CD8-positive, alpha-beta memory T cell (primary cell): ENCODE measurements at regions not wholly inside any gene's neighbourhood (a gene's known extent, or its start where the extent isn't known, plus 50 kb on each side); places are given as distances from the start of the nearest gene placed in this dataset.

Experiments used
- CTCF ChIA-PET: fragments of 350-600 bp; sonication (Branson Sonifier 250); formaldehyde crosslinking; loops from one replicate; lab custom pipeline; 2021; ENCODE audit warnings: antibody characterized with exemption; lab: Charles Lee
- POLR2A ChIA-PET: fragments of 350-600 bp; sonication (Branson Sonifier 250); formaldehyde crosslinking; loops from one replicate; lab custom pipeline; 2021; ENCODE audit warnings: antibody characterized with exemption; lab: Charles Lee
- DNase-seq, 5 donors: peaks; one replicate each; pipeline versions ENCODE4 v3.0.0 to v3.0.0-alpha.2; 2020 to 2022; ENCODE audit warnings: mixed read lengths in 1 of 5
- H3K27ac ChIP-seq: one replicate; pipeline ENCODE4 v1.7.0; 2013; ENCODE audit warnings: low read depth, mild to moderate bottlenecking, low read length, moderate library complexity
- H3K27me3 ChIP-seq: 2 replicates; pipeline ENCODE4 v1.7.0; 2013; ENCODE audit warnings: low read length, mild to moderate bottlenecking; ENCODE audit not compliant: insufficient read depth, poor library complexity, severe bottlenecking
- H3K36me3 ChIP-seq: 2 replicates; pipeline ENCODE4 v1.7.0; 2013; ENCODE audit warnings: mild to moderate bottlenecking, low read length, moderate library complexity; ENCODE audit not compliant: insufficient read depth
- H3K4me1 ChIP-seq: 2 replicates; pipeline ENCODE4 v1.7.0; 2013; ENCODE audit warnings: mild to moderate bottlenecking, low read length, moderate library complexity; ENCODE audit not compliant: insufficient read depth
- H3K4me3 ChIP-seq: 2 replicates; pipeline ENCODE4 v1.7.0; 2013; ENCODE audit warnings: mild to moderate bottlenecking, low read length
- H3K9me3 ChIP-seq: 2 replicates; pipeline ENCODE4 v1.7.0; 2013; ENCODE audit warnings: mild to moderate bottlenecking, low read length
- H3K27ac Mint-ChIP-seq, 8 donors: one replicate each; pipeline ENCODE4 v1.8.0; 2020 to 2021; ENCODE audit warnings: mixed read lengths in 8 of 8, mild to moderate bottlenecking in 6 of 8, inconsistent platforms in 3 of 8, moderate library complexity in 3 of 8
- H3K27me3 Mint-ChIP-seq, 2 donors: one replicate each; pipeline ENCODE4 v1.8.0; 2020 to 2021; ENCODE audit warnings: mixed read lengths in 2 of 2, mild to moderate bottlenecking in 1 of 2, moderate library complexity in 1 of 2
- H3K36me3 Mint-ChIP-seq, 3 donors: one replicate each; pipeline ENCODE4 v1.8.0; 2020 to 2021; ENCODE audit warnings: mixed read lengths in 3 of 3, inconsistent platforms in 1 of 3, mild to moderate bottlenecking in 1 of 3
- H3K4me1 Mint-ChIP-seq, 3 donors: one replicate each; pipeline ENCODE4 v1.8.0; 2020 to 2021; ENCODE audit warnings: mixed read lengths in 3 of 3, inconsistent platforms in 1 of 3, mild to moderate bottlenecking in 1 of 3
- H3K4me3 Mint-ChIP-seq, 7 donors: one replicate each; pipeline ENCODE4 v1.8.0; 2020 to 2021; ENCODE audit warnings: mixed read lengths in 7 of 7, mild to moderate bottlenecking in 6 of 7, moderate library complexity in 4 of 7, inconsistent platforms in 2 of 7
- H3K9me3 Mint-ChIP-seq, 5 donors: one replicate each; pipeline ENCODE4 v1.8.0; 2020 to 2022; ENCODE audit warnings: mixed read lengths in 5 of 5, mild to moderate bottlenecking in 3 of 5, moderate library complexity in 2 of 5, inconsistent platforms in 1 of 5

DNA sequence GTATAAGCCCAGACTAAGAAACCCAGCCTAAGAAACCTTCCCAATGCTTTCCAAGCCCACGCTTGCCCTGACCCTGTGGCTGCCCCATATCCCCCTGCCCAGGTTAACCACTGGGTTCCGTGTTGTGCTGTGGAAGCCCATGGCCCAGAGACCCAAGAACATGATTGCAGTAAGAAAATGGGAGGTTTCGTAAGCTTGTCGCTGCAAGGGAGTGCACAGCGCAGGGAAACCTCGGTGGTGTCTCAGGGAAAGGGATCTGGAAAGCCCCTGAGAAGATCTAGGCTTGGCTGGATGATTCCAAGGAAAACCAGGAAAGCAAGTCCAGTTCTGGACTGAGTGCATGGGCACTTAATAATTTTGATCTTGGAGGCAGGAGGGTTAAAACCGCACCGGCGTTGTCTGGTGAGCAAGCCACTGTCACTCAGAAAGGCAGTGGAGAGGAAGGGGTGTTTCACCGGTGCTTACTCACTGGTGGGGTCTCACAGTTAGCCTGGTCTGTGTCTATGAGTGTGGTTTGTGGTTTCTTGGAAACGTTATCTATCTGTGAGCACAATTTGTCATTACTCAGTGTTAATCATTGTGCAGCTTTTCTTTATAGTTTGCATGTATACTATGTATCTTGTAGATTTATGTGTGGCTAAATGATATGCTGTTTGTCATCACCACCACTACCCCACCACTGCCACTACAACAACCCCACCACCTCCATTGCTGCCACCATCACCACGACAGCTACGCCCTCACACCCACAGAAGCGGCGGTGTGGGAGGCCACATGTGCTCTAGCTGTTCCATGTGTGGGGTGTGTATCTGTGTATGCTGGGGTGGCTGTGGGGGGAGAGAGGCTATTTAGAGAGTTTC lies 53.3 kb upstream of the PRDM11 start:
- peak in 4 of 5 donors; percentile 18 to 72 (median 42) for DNase-seq

GRCh38 chr11:45093761-45094455 lies 52.5 kb upstream of the PRDM11 start:
- Mint-ChIP-seq H3K36me3 (no peaks in the 10 kb centered on the region), H3K27ac (peak overlapping the region; percentile 22 to 83 (median 68)), H3K9me3 (no peaks in the 10 kb centered on the region), H3K4me1 (peaks cover 45 to 51% (median 48%) of the 10 kb centered on the region in 3 donors), H3K27me3 (peaks cover 0 to 5% of the 10 kb centered on the region in 2 donors), H3K4me3 (peak overlapping the region in 6 of 7 donors; percentile 37 to 73 (median 49))
- Histone ChIP-seq H3K9me3 (no peaks in the 10 kb centered on the region), H3K4me1 (peaks cover 37% of the 10 kb centered on the region), H3K36me3 (no peaks in the 10 kb centered on the region), H3K27ac (no peak overlapping the region), H3K27me3 (no peaks in the 10 kb centered on the region), H3K4me3 (no peak overlapping the region)
- DNase-seq = no peak
- ChIA-PET POLR2A (interaction anchor here (0.8 kb wide), 1 partner anchor 9 kb away, joined by 3 read pairs; no protein-coding TSS in a partner anchor), CTCF (interaction anchor here (1.4 to 5.5 kb wide), 3 partner anchors 10 to 158 kb away, joined by 4 to 44 read pairs (median 5); no protein-coding TSS in a partner anchor)

More for the DNA sequence above, 53.3 kb upstream of the PRDM11 start:
- Histone ChIP-seq H3K4me3 (no peak overlapping the region), H3K9me3 (no peaks in the 10 kb centered on the region), H3K27ac (no peak overlapping the region), H3K4me1 (peaks cover 37% of the 10 kb centered on the region), H3K27me3 (no peaks in the 10 kb centered on the region), H3K36me3 (no peaks in the 10 kb centered on the region)
- POLR2A ChIA-PET = no interaction called here
- H3K4me3 Mint-ChIP-seq = peak overlapping the region in 6 of 7 donors; percentile 37 to 73 (median 49)
- peak overlapping the region; percentile 22 to 94 (median 68) for H3K27ac Mint-ChIP-seq
- no peaks in the 10 kb centered on the region for H3K36me3 Mint-ChIP-seq
- H3K4me1 Mint-ChIP-seq = peaks cover 44 to 48% (median 48%) of the 10 kb centered on the region in 3 donors
- H3K27me3 Mint-ChIP-seq = no peaks in the 10 kb centered on the region
- no peaks in the 10 kb centered on the region for H3K9me3 Mint-ChIP-seq
- CTCF ChIA-PET = interaction anchor here (1.3 to 5.5 kb wide), 4 partner anchors 11 to 157 kb away, joined by 3 to 44 read pairs (median 4); no protein-coding TSS in a partner anchor

- no peaks in the 10 kb centered on the region for H3K36me3 ChIP-seq
- Mint-ChIP-seq H3K27me3 (peaks cover 0 to 5% of the 10 kb centered on the region in 2 donors), H3K27ac (peak overlapping the region in 2 of 8 donors; percentile 18 to 57), H3K4me3 (peak overlapping the region in 1 of 7 donors; percentile 22), H3K36me3 (no peaks in the 10 kb centered on the region), H3K4me1 (peaks cover 40 to 42% (median 40%) of the 10 kb centered on the region in 3 donors), H3K9me3 (no peaks in the 10 kb centered on the region)
- CTCF ChIA-PET = interaction anchor here (5.5 to 18.3 kb wide), 2 partner anchors 9 to 158 kb away, joined by 44 to 1027 read pairs; no protein-coding TSS in a partner anchor
- no peaks in the 10 kb centered on the region for H3K27me3 ChIP-seq
- peaks cover 35% of the 10 kb centered on the region for H3K4me1 ChIP-seq
- no peaks in the 10 kb centered on the region for H3K9me3 ChIP-seq
- no peak overlapping the region for H3K4me3 ChIP-seq
- DNase-seq = no peak
- POLR2A ChIA-PET = no interaction called here
- no peak overlapping the region for H3K27ac ChIP-seq
These were observed 51.3 kb upstream of the PRDM11 start for GRCh38 chr11:45094958-45095690.

DNA sequence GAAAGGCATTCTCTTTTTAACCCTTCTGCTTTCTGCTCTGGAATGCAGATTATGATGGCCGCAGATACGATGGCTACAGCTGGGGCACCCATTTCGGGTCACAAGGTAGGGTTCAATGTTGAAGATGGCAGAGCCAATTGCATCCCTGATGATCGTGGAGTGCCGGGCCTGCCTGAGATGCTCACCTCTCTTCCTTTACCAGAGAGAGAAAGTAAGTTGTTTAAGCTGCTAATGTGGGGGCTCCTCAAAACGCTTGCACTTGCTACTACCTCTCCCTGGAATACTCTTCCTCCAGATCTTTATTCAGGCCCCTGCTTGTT lies 50.8 kb upstream of the PRDM11 start:
- CTCF ChIA-PET = interaction anchor here (5.5 to 18.3 kb wide), 2 partner anchors 8 to 159 kb away, joined by 44 to 1027 read pairs; no protein-coding TSS in a partner anchor
- no peaks in the 10 kb centered on the region for H3K9me3 ChIP-seq
- H3K9me3 Mint-ChIP-seq = no peaks in the 10 kb centered on the region

GRCh38 chr11:45096636-45097035 lies 49.8 kb upstream of the PRDM11 start:
- peak overlapping the region in 1 of 8 donors; percentile 87 for H3K27ac Mint-ChIP-seq
- no peaks in the 10 kb centered on the region for H3K36me3 Mint-ChIP-seq
- POLR2A ChIA-PET = no interaction called here
- H3K36me3 ChIP-seq = no peaks in the 10 kb centered on the region
- CTCF ChIA-PET = interaction anchor here (0.6 to 18.3 kb wide), 7 partner anchors 7 to 531 kb away, joined by 3 to 1027 read pairs (median 5); partner anchors contain the start of gene CD82
- H3K4me3 Mint-ChIP-seq = no peak overlapping the region
- no peak for DNase-seq
- H3K27ac ChIP-seq = no peak overlapping the region
- H3K9me3 Mint-ChIP-seq = no peaks in the 10 kb centered on the region
- H3K4me3 ChIP-seq = no peak overlapping the region
- no peaks in the 10 kb centered on the region for H3K9me3 ChIP-seq
- H3K4me1 Mint-ChIP-seq = peaks cover 38 to 42% (median 41%) of the 10 kb centered on the region in 3 donors
- peaks cover 29% of the 10 kb centered on the region for H3K4me1 ChIP-seq
- H3K27me3 ChIP-seq = no peaks in the 10 kb centered on the region
- H3K27me3 Mint-ChIP-seq = peaks cover 0 to 5% of the 10 kb centered on the region in 2 donors

More for the DNA sequence above, 50.8 kb upstream of the PRDM11 start:
- H3K27ac Mint-ChIP-seq = peak overlapping the region in 1 of 8 donors; percentile 56
- POLR2A ChIA-PET = no interaction called here
- peaks cover 39 to 41% (median 40%) of the 10 kb centered on the region in 3 donors for H3K4me1 Mint-ChIP-seq
- H3K4me3 Mint-ChIP-seq = no peak overlapping the region
- no peak for DNase-seq
- H3K36me3 ChIP-seq = no peaks in the 10 kb centered on the region
- H3K4me1 ChIP-seq = peaks cover 31% of the 10 kb centered on the region
- H3K36me3 Mint-ChIP-seq = no peaks in the 10 kb centered on the region
- H3K4me3 ChIP-seq = no peak overlapping the region
- H3K27ac ChIP-seq = no peak overlapping the region
- peaks cover 0 to 5% of the 10 kb centered on the region in 2 donors for H3K27me3 Mint-ChIP-seq
- H3K27me3 ChIP-seq = no peaks in the 10 kb centered on the region
